GM12874 (cell line): ENCODE measurements at regions not wholly inside any gene's neighbourhood (a gene's known extent, or its start where the extent isn't known, plus 50 kb on each side); places are given as distances from the start of the nearest gene placed in this dataset.

ENCODE experiments used
- CTCF ChIP-seq: IDR thresholded peaks from 2 replicates; pipeline ENCODE4 v1.5.1; 2011; ENCODE audit warnings: low read depth, mild to moderate bottlenecking, control low read depth, low read length, moderate library complexity; ENCODE audit not compliant: insufficient read depth

DNA sequence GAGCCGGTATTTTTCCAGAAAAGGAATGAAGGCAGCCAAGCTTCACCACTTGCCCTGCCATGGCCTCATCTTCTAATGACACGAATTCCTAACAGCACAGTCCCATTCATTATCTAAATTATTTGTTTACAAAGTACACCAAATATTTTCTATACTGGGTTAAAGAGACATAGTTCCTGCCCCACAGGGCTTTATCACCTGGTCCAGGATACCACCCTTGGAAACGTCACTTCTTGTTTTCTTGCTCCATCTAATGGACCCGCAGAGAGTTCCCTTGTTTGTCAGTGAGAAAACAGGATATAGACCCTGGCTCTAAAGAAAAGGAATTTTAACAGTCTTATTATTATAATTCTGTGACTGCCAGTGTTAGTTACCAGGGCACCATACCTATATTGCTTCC lies 1165.4 kb downstream of the GATA3 start:
- no peak for TF ChIP-seq CTCF

GRCh38 chr10:9222917-9223316 lies 1168.4 kb downstream of the GATA3 start:
- TF ChIP-seq CTCF = no peak

DNA sequence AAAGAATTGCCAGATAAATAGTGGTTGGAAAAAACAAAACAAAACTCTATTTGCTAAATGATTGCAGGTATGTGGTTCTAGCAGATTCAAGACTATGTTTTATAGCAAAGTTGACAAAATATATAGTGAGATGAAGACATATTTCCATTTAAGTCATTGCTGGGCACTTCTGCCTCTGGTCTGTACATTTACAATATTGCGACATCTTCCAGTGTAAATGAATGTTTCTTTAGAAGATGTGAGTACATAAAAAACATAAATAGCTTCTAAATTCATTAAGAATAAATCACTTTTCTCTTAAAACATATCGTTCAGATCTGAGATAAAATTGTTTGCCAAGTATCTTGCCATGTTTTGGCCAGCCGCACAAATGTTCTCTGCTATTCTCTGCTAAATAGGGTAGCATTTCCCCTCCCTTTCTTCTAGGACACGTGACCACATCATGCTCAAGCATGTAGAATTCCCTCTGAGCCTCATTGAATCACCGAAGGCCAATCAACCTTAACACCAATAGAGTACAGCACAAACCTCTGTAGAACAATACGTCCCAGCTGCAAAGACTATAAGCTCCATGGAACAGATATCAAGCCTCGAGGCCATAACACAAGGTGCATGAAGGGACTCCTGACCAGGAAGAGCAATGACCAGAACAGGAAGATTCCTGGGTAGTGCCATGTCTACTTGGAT lies 1173.3 kb downstream of the GATA3 start:
- no peak for TF ChIP-seq CTCF

DNA sequence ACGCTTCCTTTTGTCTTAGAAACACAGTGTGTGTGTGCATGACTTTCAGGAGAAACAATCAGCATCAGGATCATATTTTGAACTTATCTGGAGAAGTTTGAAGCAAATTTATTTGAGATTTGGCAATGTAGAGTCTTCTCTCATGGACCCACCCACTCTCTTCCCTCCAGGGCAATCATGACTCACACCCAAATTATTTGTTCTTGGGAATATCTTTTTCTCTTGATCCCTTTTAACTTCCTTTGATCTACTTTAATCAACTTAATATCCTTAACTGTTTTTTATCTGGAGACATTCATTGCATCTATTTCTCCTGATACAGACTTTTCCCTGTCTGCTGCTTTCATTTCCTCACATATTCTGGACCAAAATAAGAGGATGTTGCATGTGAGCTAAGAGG lies 1174.3 kb downstream of the GATA3 start:
- no peak for TF ChIP-seq CTCF

DNA sequence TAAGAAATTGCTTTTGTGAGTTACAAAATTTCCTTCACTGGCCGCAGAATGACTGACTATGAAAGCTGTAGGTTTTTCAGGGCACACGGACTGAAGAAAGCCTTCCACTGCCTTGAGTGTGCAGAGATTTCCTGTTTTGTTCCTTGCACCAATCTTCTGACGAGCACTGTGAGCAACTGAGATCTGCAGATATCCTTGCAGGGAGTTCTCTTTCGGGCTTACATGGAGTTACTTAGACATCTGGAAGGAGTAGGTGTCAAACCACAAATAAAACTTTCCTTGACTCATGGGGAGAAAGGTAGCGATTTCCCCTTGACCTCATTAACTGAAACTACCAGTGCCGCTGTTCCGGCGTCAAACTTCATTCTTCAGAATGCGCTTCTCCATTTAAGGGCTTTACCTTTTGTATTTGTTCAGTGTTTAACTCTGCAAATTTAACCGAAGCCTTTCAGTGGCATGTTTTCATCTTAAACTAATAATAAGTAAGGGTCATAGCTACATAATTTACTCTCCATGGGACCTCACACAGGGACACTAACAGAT lies 1175.3 kb downstream of the GATA3 start:
- TF ChIP-seq CTCF = no peak

DNA sequence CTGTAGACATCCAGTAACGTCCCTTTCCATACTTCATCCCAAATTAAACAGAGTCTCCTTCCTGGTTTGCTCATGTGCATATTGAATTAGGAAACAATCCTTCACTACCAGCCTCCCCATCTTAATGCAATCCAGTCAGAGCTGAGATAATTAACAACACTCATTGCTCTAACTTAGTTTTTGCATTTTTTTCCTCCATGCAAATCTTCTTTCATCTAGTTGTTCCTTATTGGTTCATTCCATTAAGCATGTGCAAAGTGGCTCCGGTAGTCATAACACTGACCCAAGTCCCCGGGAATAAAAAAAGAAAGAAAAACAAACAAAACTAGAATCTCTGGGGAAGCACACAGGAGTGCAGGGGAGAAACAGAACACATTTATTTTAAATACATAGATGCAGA lies 1176.1 kb downstream of the GATA3 start:
- no peak for TF ChIP-seq CTCF

GRCh38 chr10:9234191-9234590 lies 1179.7 kb downstream of the GATA3 start:
- no peak for TF ChIP-seq CTCF
